ENCODE measurements at regions not wholly inside any gene's neighbourhood (a gene's known extent, or its start where the extent isn't known, plus 50 kb on each side); places are given as distances from the start of the nearest gene placed in this dataset.

GRCh38 chrX:117752745-117753144, 363.9 kb downstream of the KLHL13 start:
- no peaks in the 10 kb centered on the region for H3K36me3 ChIP-seq
- H3K4me3 ChIP-seq: no peak overlapping the region
- H3K4me1 ChIP-seq (ENCODE audit: insufficient read depth): no peaks in the 10 kb centered on the region
- no peak overlapping the region for H3K27ac ChIP-seq
- no peaks in the 10 kb centered on the region for H3K9me3 ChIP-seq
- no peaks in the 10 kb centered on the region for H3K27me3 ChIP-seq
- no peak for DNase-seq
- intact Hi-C loops (cut with DNase I): no loop called here
- TF ChIP-seq EP300 (IDR thresholded peaks at IDR 0.05) (no peak), POLR2A (IDR thresholded peaks at IDR 0.05) (no peak), CTCF (IDR thresholded peaks at IDR 0.05) (no peak)

GRCh38 chrX:117751155-117751554, 365.5 kb downstream of the KLHL13 start:
- no peaks in the 10 kb centered on the region for H3K36me3 ChIP-seq
- 57 to 70% (median 65%) methylated on average over 2 of the region's 2 CpGs for WGBS, 3 donors
- no peak overlapping the region for H3K27ac ChIP-seq
- no peaks in the 10 kb centered on the region for H3K4me1 ChIP-seq (ENCODE audit: insufficient read depth)
- no peaks in the 10 kb centered on the region for H3K27me3 ChIP-seq
- DNase-seq: no peak
- intact Hi-C loops (cut with DNase I): no loop called here
- H3K4me3 ChIP-seq: no peak overlapping the region
- H3K9me3 ChIP-seq: no peaks in the 10 kb centered on the region
- TF ChIP-seq CTCF (IDR thresholded peaks at IDR 0.05): no peak
- no peak for TF ChIP-seq POLR2A (IDR thresholded peaks at IDR 0.05)
- no peak for TF ChIP-seq EP300 (IDR thresholded peaks at IDR 0.05)

- Histone ChIP-seq H3K4me3 (no peak overlapping the region), H3K4me1 (ENCODE audit: insufficient read depth) (no peaks in the 10 kb centered on the region), H3K36me3 (no peaks in the 10 kb centered on the region), H3K9me3 (no peaks in the 10 kb centered on the region), H3K27me3 (no peaks in the 10 kb centered on the region), H3K27ac (no peak overlapping the region)
- intact Hi-C loops (cut with DNase I): no loop called here
- no peak for DNase-seq
- TF ChIP-seq POLR2A (IDR thresholded peaks at IDR 0.05) (no peak), CTCF (IDR thresholded peaks at IDR 0.05) (no peak), EP300 (IDR thresholded peaks at IDR 0.05) (no peak)
These were observed 371.7 kb downstream of the KLHL13 start for GRCh38 chrX:117744958-117745357.

- Histone ChIP-seq H3K27me3 (no peaks in the 10 kb centered on the region), H3K4me3 (no peak overlapping the region), H3K27ac (no peak overlapping the region), H3K9me3 (no peaks in the 10 kb centered on the region), H3K4me1 (ENCODE audit: insufficient read depth) (no peaks in the 10 kb centered on the region), H3K36me3 (no peaks in the 10 kb centered on the region)
- no peak for TF ChIP-seq CTCF (IDR thresholded peaks at IDR 0.05)
- TF ChIP-seq POLR2A (IDR thresholded peaks at IDR 0.05): no peak
- TF ChIP-seq EP300 (IDR thresholded peaks at IDR 0.05): no peak
- no peak for DNase-seq
- intact Hi-C loops (cut with DNase I): no loop called here
- 50 to 55% (median 52%) methylated on average over 3 of the region's 3 CpGs for WGBS, 3 donors
These were observed 372.9 kb downstream of the KLHL13 start for GRCh38 chrX:117743469-117744251.

All from ovary (tissue), 7 donors.